HG02885 (cell line): ENCODE measurements at regions not wholly inside any gene's neighbourhood (a gene's known extent, or its start where the extent isn't known, plus 50 kb on each side); places are given as distances from the start of the nearest gene placed in this dataset.

Source experiments
- ATAC-seq: cut with Tn5 transposase; IDR thresholded peaks from one replicate; pipeline ENCODE4 v1.9.1; 2021; ENCODE audit warnings: mild to moderate bottlenecking; ENCODE audit not compliant: unreplicated experiment, poor library complexity

GRCh38 chr9:96021551-96022444, 146.3 kb downstream of the ERCC6L2 start:
- ATAC-seq = no peak

GRCh38 chr9:96020792-96021550, 145.5 kb downstream of the ERCC6L2 start:
- ATAC-seq = no peak

GRCh38 chr9:96020300-96020791, 144.9 kb downstream of the ERCC6L2 start:
- ATAC-seq = no peak
